Endodermal cell (in vitro differentiated cells): ENCODE measurements at regions not wholly inside any gene's neighbourhood (a gene's known extent, or its start where the extent isn't known, plus 50 kb on each side); places are given as distances from the start of the nearest gene placed in this dataset.
"Not testable (repeated sequence)": the region's sequence is repeated elsewhere in the genome, so short reads cannot be mapped to it uniquely, and the experiment has no call there.

Source experiments
- DNase-seq: peaks from one replicate; pipeline ENCODE4 v3.0.0-alpha.2; 2017
- H3K27ac ChIP-seq: 2 replicates; pipeline ENCODE4 v1.5.1; 2013; ENCODE audit warnings: mild to moderate bottlenecking, low read depth, low read length, moderate library complexity
- H3K27me3 ChIP-seq: 2 replicates; pipeline ENCODE4 v1.6.1; 2013; ENCODE audit warnings: mild to moderate bottlenecking, low read length, moderate library complexity; ENCODE audit not compliant: insufficient read depth, control insufficient read depth, poor library complexity, severe bottlenecking
- H3K36me3 ChIP-seq: 2 replicates; pipeline ENCODE4 v1.7.0; 2013; ENCODE audit warnings: mild to moderate bottlenecking, low read length, moderate library complexity; ENCODE audit not compliant: control insufficient read depth, insufficient read depth
- H3K4me1 ChIP-seq: one replicate; pipeline ENCODE4 v1.7.0; 2013; ENCODE audit warnings: low read length; ENCODE audit not compliant: control insufficient read depth, insufficient read depth
- H3K4me3 ChIP-seq: 2 replicates; pipeline ENCODE4 v1.5.1; 2013; ENCODE audit warnings: mild to moderate bottlenecking, low read length, moderate library complexity
- H3K9ac ChIP-seq: 2 replicates; pipeline ENCODE4 v1.6.1; 2013; ENCODE audit warnings: mild to moderate bottlenecking, low read length, moderate library complexity; ENCODE audit not compliant: poor library complexity, severe bottlenecking; ENCODE audit errors: extremely low read depth
- H3K9me3 ChIP-seq: 2 replicates; pipeline ENCODE4 v1.6.1; 2013; ENCODE audit warnings: mild to moderate bottlenecking, low read length, moderate library complexity; ENCODE audit not compliant: control insufficient read depth
- H3K27ac Mint-ChIP-seq: 2 replicates; pipeline ENCODE4 v1.8.0; 2020; ENCODE audit warnings: mixed read lengths
- H3K27me3 Mint-ChIP-seq: 2 replicates; pipeline ENCODE4 v1.8.0; 2021; ENCODE audit warnings: mild to moderate bottlenecking, mixed read lengths; ENCODE audit not compliant: insufficient read depth
- H3K36me3 Mint-ChIP-seq: 2 replicates; pipeline ENCODE4 v1.8.0; 2020; ENCODE audit warnings: low read depth, mixed read lengths
- H3K4me1 Mint-ChIP-seq: 2 replicates; pipeline ENCODE4 v1.8.0; 2020; ENCODE audit warnings: mixed read lengths
- H3K4me3 Mint-ChIP-seq: 2 replicates; pipeline ENCODE4 v1.8.0; 2020; ENCODE audit warnings: mild to moderate bottlenecking, moderate library complexity, mixed read lengths
- H3K9me3 Mint-ChIP-seq: 2 replicates; pipeline ENCODE4 v1.8.0; 2020; ENCODE audit warnings: mild to moderate bottlenecking, mixed read lengths
- CTCF ChIP-seq: fragments of 200-600 bp; sonication (generic); conservative IDR thresholded peaks from 2 replicates; pipeline ENCODE4 v1.5.0; 2021; ENCODE audit warnings: antibody characterized with exemption, mild to moderate bottlenecking
- WGBS, 2 experiments: methylation state at CpG; one replicate each; pipeline versions ENCODE4 v1.1.5 to v1.1.7; 2013; ENCODE audit warnings: missing lambda C conversion rate in 2 of 2, mixed read lengths in 1 of 2; ENCODE audit not compliant: insufficient coverage in 1 of 2, insufficient read length in 1 of 2; 5-methylcytosine and 5-hydroxymethylcytosine counted together

DNA sequence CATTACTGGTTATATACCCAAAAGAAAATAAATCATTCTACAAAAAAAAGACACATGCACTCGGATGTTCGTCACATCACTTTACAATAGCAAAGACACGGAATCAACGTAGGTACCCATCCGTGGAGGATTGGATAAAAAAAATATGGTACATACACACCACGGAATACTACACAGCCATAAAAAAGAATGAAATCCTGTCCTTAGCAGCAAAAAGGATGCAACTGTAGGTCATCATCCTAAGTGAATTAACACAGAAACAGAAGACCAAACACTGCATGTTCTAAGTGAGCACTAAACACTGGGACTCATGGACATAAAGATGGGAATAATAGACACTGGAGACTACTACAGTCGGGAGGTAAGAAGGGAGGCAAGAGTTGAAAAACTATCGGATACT, 148.6 kb downstream of the CHD1L start:
- 94% methylated on average over 8 of the region's 8 CpGs; no CpG with 5 or more reads in 1 of the 2 experiments for WGBS, 2 experiments
- no peaks in the 10 kb centered on the region for H3K27me3 Mint-ChIP-seq
- H3K9me3 Mint-ChIP-seq: peaks cover 6% of the 10 kb centered on the region
- DNase-seq: no peak
- no peak for TF ChIP-seq CTCF
- H3K27ac Mint-ChIP-seq: no peak overlapping the region
- Histone ChIP-seq H3K4me3 (no peak overlapping the region), H3K9me3 (peaks cover 8% of the 10 kb centered on the region), H3K27ac (no peak overlapping the region), H3K4me1 (no peaks in the 10 kb centered on the region), H3K27me3 (no peaks in the 10 kb centered on the region), H3K9ac (no peak overlapping the region), H3K36me3 (no peaks in the 10 kb centered on the region)
- H3K4me3 Mint-ChIP-seq: no peak overlapping the region
- H3K4me1 Mint-ChIP-seq: no peaks in the 10 kb centered on the region
- no peaks in the 10 kb centered on the region for H3K36me3 Mint-ChIP-seq

DNA sequence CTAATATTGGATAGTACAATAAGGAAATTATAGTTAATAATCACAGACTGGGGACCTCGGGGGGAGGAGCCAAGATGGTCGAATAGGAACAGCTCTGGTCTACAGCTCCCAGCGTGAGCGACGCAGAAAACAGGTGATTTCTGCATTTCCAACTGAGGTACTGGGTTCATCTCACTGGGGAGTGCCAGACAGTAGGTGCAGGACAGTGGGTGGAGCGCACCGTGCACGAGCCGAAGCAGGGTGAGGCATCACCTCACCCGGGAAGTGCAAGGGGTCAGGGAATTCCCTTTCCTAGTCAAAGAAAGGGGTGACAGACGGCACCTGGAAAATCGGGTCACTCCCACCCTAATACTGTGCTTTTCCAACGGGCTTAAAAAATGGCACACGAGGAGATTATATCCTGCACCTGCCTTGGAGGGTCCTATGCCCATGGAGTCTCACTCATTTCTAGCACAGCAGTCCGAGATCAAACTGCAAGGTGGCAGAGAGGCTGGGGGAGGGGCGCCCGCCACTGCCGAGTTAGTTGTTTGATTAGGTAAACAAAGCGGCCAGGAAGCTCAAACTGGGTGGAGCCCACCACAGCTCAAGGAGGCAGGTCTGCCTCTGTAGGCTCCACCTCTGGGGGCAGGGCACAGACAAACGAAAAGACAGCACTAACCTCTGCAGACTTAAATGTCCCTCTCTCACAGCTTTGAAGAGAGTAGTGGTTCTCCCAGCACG, 138.8 kb upstream of the BCL9 start:
- peaks cover 39% of the 10 kb centered on the region for H3K9me3 Mint-ChIP-seq
- not testable (repeated sequence) for H3K9ac ChIP-seq, H3K4me1 Mint-ChIP-seq, H3K27ac ChIP-seq, H3K27me3 Mint-ChIP-seq, DNase-seq, H3K4me3 Mint-ChIP-seq, H3K36me3 ChIP-seq, H3K27ac Mint-ChIP-seq, H3K9me3 ChIP-seq, H3K4me1 ChIP-seq, H3K36me3 Mint-ChIP-seq, H3K4me3 ChIP-seq, H3K27me3 ChIP-seq
- 88 to 92% methylated on average over 13 to 21 of the region's 21 CpGs for WGBS, 2 experiments

GRCh38 chr1:147404344-147404743, 137.0 kb upstream of the BCL9 start:
- not testable (repeated sequence) for H3K4me3 Mint-ChIP-seq
- peaks cover 41% of the 10 kb centered on the region for H3K9me3 Mint-ChIP-seq

DNA sequence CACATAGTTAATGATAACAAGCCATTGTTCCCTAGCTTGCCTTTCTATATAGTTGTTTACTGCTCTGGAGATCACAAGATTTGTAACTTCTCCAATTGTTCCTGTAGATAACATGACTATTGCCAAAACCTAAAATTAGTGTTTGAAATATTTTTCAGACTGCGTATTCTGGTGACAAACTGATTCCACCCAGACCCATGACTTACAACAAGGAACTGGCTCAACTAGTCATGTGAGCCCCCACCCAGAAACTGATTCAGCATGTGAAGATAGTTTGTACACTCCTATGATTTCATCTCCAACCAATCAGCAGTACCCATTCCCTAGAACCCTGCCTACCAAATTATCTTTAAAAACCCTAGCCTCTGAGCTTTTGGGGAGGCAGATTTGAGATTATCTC, 131.4 kb upstream of the BCL9 start:
- WGBS, 2 experiments: 100% methylated on average over 1 of the region's 1 CpG; no CpG with 5 or more reads in 1 of the 2 experiments
- no peak for TF ChIP-seq CTCF
- Mint-ChIP-seq H3K27me3 (peaks cover 6% of the 10 kb centered on the region), H3K9me3 (peaks cover 22% of the 10 kb centered on the region), H3K4me3 (no peak overlapping the region), H3K36me3 (no peaks in the 10 kb centered on the region), H3K27ac (no peak overlapping the region), H3K4me1 (no peaks in the 10 kb centered on the region)
- H3K27me3 ChIP-seq: peaks cover 4% of the 10 kb centered on the region
- no peak for DNase-seq
- H3K9ac ChIP-seq: no peak overlapping the region
- H3K4me3 ChIP-seq: no peak overlapping the region
- peaks cover 10% of the 10 kb centered on the region for H3K9me3 ChIP-seq
- H3K27ac ChIP-seq: no peak overlapping the region
- H3K4me1 ChIP-seq: no peaks in the 10 kb centered on the region
- H3K36me3 ChIP-seq: no peaks in the 10 kb centered on the region

More at GRCh38 chr1:147404344-147404743, 137.0 kb upstream of the BCL9 start:
- not testable (repeated sequence) for H3K27me3 ChIP-seq, H3K4me3 ChIP-seq, H3K27ac Mint-ChIP-seq, H3K4me1 Mint-ChIP-seq, H3K27me3 Mint-ChIP-seq, H3K27ac ChIP-seq, H3K36me3 ChIP-seq, H3K9me3 ChIP-seq, H3K9ac ChIP-seq, H3K36me3 Mint-ChIP-seq, DNase-seq, H3K4me1 ChIP-seq
- WGBS, 2 experiments: 94% methylated on average over 3 of the region's 3 CpGs; no CpG with 5 or more reads in 1 of the 2 experiments
